ENCODE measurements at regions not wholly inside any gene's neighbourhood (a gene's known extent, or its start where the extent isn't known, plus 50 kb on each side); places are given as distances from the start of the nearest gene placed in this dataset.

DNA sequence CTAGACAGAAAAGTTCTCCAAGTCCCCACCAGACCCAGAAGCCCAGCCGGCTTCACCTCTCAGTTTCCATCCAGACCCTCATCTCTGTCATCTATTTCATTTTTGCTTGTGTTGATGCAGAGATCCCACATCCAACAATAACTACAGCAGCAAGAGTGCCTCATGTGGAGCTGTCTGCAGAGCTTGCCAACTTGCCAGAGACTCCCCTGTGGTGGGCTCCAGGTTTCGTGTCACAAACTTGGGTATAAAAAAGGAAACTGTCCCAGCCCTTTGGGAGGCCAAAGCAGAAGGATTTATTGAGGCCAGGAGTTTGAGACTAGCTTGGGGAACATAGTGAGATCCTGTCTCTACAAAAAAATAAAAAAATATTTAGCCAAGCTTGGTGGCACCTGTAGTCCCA is 182.4 kb upstream of the ATP10A start:
- H3K9me3 ChIP-seq, result peaks cover 0 to 5% (median 0%) of the 10 kb centered on the region in 4 donors
- peak; percentile 89 for DNase-seq (ENCODE audit: extremely low spot score)
- 100% methylated on average over 2 of the region's 2 CpGs for WGBS
- TF ChIP-seq POLR2AphosphoS5 (IDR thresholded peaks at IDR 0.05) (no peak), EP300 (IDR thresholded peaks at IDR 0.05) (no peak), POLR2A (IDR thresholded peaks at IDR 0.05; ENCODE audit: low read depth) (no peak)
- TF ChIP-seq, protein P1, sequence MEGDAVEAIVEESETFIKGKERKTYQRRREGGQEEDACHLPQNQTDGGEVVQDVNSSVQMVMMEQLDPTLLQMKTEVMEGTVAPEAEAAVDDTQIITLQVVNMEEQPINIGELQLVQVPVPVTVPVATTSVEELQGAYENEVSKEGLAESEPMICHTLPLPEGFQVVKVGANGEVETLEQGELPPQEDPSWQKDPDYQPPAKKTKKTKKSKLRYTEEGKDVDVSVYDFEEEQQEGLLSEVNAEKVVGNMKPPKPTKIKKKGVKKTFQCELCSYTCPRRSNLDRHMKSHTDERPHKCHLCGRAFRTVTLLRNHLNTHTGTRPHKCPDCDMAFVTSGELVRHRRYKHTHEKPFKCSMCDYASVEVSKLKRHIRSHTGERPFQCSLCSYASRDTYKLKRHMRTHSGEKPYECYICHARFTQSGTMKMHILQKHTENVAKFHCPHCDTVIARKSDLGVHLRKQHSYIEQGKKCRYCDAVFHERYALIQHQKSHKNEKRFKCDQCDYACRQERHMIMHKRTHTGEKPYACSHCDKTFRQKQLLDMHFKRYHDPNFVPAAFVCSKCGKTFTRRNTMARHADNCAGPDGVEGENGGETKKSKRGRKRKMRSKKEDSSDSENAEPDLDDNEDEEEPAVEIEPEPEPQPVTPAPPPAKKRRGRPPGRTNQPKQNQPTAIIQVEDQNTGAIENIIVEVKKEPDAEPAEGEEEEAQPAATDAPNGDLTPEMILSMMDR (IDR thresholded peaks at IDR 0.05), result no peak
- no peaks in the 10 kb centered on the region for H3K4me1 ChIP-seq
- H3K27ac ChIP-seq (replicated peaks in 1 of 4), result no peak overlapping the region
- no peaks in the 10 kb centered on the region for H3K36me3 ChIP-seq
- intact Hi-C loops (cut with DNase I), result no loop called here
- H3K27me3 ChIP-seq, result no peaks in the 10 kb centered on the region
- no peak overlapping the region for H3K4me3 ChIP-seq

DNA sequence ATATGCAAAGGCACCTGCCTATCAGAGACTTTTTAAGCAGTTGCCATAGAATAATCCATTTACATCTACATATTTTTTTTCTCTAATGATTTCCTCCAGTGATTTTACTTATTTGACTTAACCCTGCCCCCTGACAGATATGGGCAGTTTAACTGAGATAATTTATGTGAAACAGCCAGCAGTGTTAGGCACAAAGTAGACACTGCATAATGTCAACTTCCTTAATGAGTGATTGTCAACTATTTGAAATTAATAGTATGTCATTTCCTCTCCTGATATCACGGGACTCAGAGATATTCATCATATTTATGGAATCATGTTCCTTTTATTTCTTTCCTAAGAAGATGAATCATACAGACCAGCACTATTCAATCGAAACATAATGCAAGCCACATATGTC is 179.9 kb upstream of the ATP10A start:
- Histone ChIP-seq H3K4me1 (no peaks in the 10 kb centered on the region), H3K36me3 (no peaks in the 10 kb centered on the region), H3K4me3 (no peak overlapping the region), H3K9me3 (peaks cover 0 to 5% (median 0%) of the 10 kb centered on the region in 4 donors), H3K27ac (replicated peaks in 1 of 4) (no peak overlapping the region), H3K27me3 (no peaks in the 10 kb centered on the region)
- 43% methylated on average over 2 of the region's 2 CpGs for WGBS
- intact Hi-C loops (cut with DNase I), result no loop called here
- TF ChIP-seq POLR2AphosphoS5 (IDR thresholded peaks at IDR 0.05) (no peak), POLR2A (IDR thresholded peaks at IDR 0.05; ENCODE audit: low read depth) (no peak)
- DNase-seq (ENCODE audit: extremely low spot score), result no peak

- H3K9me3 ChIP-seq, result peaks cover 0 to 5% (median 0%) of the 10 kb centered on the region in 4 donors
- TF ChIP-seq, protein P1 (IDR thresholded peaks at IDR 0.05), result no peak
- no peak for TF ChIP-seq POLR2A (IDR thresholded peaks at IDR 0.05; ENCODE audit: low read depth)
- TF ChIP-seq POLR2AphosphoS5 (IDR thresholded peaks at IDR 0.05), result no peak
- TF ChIP-seq EP300 (IDR thresholded peaks at IDR 0.05), result no peak
- DNase-seq (ENCODE audit: extremely low spot score), result no peak
- H3K4me1 ChIP-seq, result no peaks in the 10 kb centered on the region
- no peaks in the 10 kb centered on the region for H3K36me3 ChIP-seq
- H3K27me3 ChIP-seq, result no peaks in the 10 kb centered on the region
- 84% methylated on average over 5 of the region's 6 CpGs for WGBS
- no peak overlapping the region for H3K27ac ChIP-seq (replicated peaks in 1 of 4)
- H3K4me3 ChIP-seq, result no peak overlapping the region
- intact Hi-C loops (cut with DNase I), result no loop called here
Measured at GRCh38 chr15:26038693-26039092, 175.6 kb upstream of the ATP10A start.

DNA sequence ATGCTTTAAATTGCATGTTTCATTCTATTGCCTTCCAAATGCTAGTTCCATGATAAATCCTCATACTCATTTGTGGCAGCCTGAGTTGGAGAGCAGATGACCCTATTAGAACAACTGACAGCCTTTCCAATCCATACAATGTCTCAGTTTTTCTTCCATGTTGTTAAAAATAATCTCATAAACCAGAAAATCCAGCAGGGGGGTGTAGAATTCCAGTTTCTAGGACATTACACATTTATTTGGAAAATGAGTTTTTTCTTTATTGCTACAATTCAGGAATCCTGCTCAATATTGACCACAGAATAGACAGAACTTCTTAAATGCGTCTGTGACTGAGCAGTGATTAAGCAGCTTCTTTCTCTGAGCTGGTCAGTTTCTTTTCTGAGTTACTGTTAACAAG is 174.2 kb upstream of the ATP10A start:
- H3K27ac ChIP-seq (replicated peaks in 1 of 4), result no peak overlapping the region
- H3K4me3 ChIP-seq, result no peak overlapping the region
- no peaks in the 10 kb centered on the region for H3K36me3 ChIP-seq
- DNase-seq (ENCODE audit: extremely low spot score), result no peak
- H3K9me3 ChIP-seq, result peaks cover 0 to 5% (median 0%) of the 10 kb centered on the region in 4 donors
- no peaks in the 10 kb centered on the region for H3K4me1 ChIP-seq
- WGBS, result 59% methylated on average over 1 of the region's 1 CpG
- intact Hi-C loops (cut with DNase I), result no loop called here
- TF ChIP-seq, protein P1 (IDR thresholded peaks at IDR 0.05), result peak in 1 of 3 experiments; percentile 9
- TF ChIP-seq EP300 (IDR thresholded peaks at IDR 0.05), result no peak
- no peaks in the 10 kb centered on the region for H3K27me3 ChIP-seq

- intact Hi-C loops (cut with DNase I), result no loop called here
- no peak overlapping the region for H3K27ac ChIP-seq (replicated peaks in 1 of 4)
- H3K4me3 ChIP-seq, result no peak overlapping the region
- no peaks in the 10 kb centered on the region for H3K27me3 ChIP-seq
- no peaks in the 10 kb centered on the region for H3K36me3 ChIP-seq
- H3K9me3 ChIP-seq, result no peaks in the 10 kb centered on the region
- H3K4me1 ChIP-seq, result peaks cover 0 to 6% (median 3%) of the 10 kb centered on the region in 4 donors
- no peak for DNase-seq (ENCODE audit: extremely low spot score)
- TF ChIP-seq POLR2A (IDR thresholded peaks at IDR 0.05; ENCODE audit: low read depth) (no peak), POLR2AphosphoS5 (IDR thresholded peaks at IDR 0.05) (no peak), EP300 (IDR thresholded peaks at IDR 0.05) (no peak)
- TF ChIP-seq, protein P1 (IDR thresholded peaks at IDR 0.05), result no peak
- WGBS, result 64% methylated on average over 2 of the region's 2 CpGs
Measured at GRCh38 chr15:26033493-26033892, 170.4 kb upstream of the ATP10A start.
